ENCODE measurements at regions not wholly inside any gene's neighbourhood (a gene's known extent, or its start where the extent isn't known, plus 50 kb on each side); places are given as distances from the start of the nearest gene placed in this dataset.

GRCh38 chr5:4845221-4845620 lies 294.9 kb upstream of the ADAMTS16 start:
- no peaks in the 10 kb centered on the region for H3K4me1 ChIP-seq (ENCODE audit: control insufficient read depth, insufficient read depth, low read length)
- H3K4me3 ChIP-seq (ENCODE audit: low read depth, low read length): no peak overlapping the region
- ChIA-PET CTCF (interaction anchor here (0.6 kb wide), 1 partner anchor 562 kb away, joined by 6 read pairs; no protein-coding TSS in a partner anchor), POLR2A (no interaction called here)
- TF ChIP-seq ZNF16 (tag by site-specific recombination; IDR thresholded peaks at IDR 0.05; ENCODE audit: low read depth) (no peak), ZNF140 (tag by site-specific recombination; IDR thresholded peaks at IDR 0.05) (no peak), ZNF701 (tag by site-specific recombination; IDR thresholded peaks at IDR 0.05) (no peak), MZF1 (tag by site-specific recombination; IDR thresholded peaks at IDR 0.05; ENCODE audit: borderline replicate concordance) (no peak), ZNF777 (tag by site-specific recombination; IDR thresholded peaks at IDR 0.05; ENCODE audit: borderline replicate concordance) (no peak), ZNF24 (tag by site-specific recombination; IDR thresholded peaks at IDR 0.05) (no peak), ZBTB21 (tag by site-specific recombination; IDR thresholded peaks at IDR 0.05) (no peak), ZNF202 (tag by site-specific recombination; IDR thresholded peaks at IDR 0.05; ENCODE audit: borderline replicate concordance) (no peak), ZNF132 (tag by site-specific recombination; IDR thresholded peaks at IDR 0.05; ENCODE audit: borderline replicate concordance) (no peak), ZNF449 (tag by site-specific recombination; IDR thresholded peaks at IDR 0.05) (no peak), ZIC2 (tag by site-specific recombination; IDR thresholded peaks at IDR 0.05) (no peak), TSHZ1 (tag by site-specific recombination; IDR thresholded peaks at IDR 0.05; ENCODE audit: borderline replicate concordance) (no peak), ZNF529 (tag by site-specific recombination; IDR thresholded peaks at IDR 0.05; ENCODE audit: insufficient replicate concordance) (no peak), GLI2 (tag by site-specific recombination; IDR thresholded peaks at IDR 0.05; ENCODE audit: borderline replicate concordance, low read depth) (no peak), TRIM28 (IDR thresholded peaks at IDR 0.05; ENCODE audit: borderline replicate concordance, low read length) (no peak), HIC1 (tag by site-specific recombination; IDR thresholded peaks at IDR 0.05) (no peak), ELK4 (IDR thresholded peaks at IDR 0.05; ENCODE audit: borderline replicate concordance, low read depth, low read length) (no peak), ZNF707 (tag by site-specific recombination; IDR thresholded peaks at IDR 0.05) (no peak), ZNF776 (tag by site-specific recombination; IDR thresholded peaks at IDR 0.05; ENCODE audit: borderline replicate concordance) (no peak)
- TF ChIP-seq, protein P1, sequence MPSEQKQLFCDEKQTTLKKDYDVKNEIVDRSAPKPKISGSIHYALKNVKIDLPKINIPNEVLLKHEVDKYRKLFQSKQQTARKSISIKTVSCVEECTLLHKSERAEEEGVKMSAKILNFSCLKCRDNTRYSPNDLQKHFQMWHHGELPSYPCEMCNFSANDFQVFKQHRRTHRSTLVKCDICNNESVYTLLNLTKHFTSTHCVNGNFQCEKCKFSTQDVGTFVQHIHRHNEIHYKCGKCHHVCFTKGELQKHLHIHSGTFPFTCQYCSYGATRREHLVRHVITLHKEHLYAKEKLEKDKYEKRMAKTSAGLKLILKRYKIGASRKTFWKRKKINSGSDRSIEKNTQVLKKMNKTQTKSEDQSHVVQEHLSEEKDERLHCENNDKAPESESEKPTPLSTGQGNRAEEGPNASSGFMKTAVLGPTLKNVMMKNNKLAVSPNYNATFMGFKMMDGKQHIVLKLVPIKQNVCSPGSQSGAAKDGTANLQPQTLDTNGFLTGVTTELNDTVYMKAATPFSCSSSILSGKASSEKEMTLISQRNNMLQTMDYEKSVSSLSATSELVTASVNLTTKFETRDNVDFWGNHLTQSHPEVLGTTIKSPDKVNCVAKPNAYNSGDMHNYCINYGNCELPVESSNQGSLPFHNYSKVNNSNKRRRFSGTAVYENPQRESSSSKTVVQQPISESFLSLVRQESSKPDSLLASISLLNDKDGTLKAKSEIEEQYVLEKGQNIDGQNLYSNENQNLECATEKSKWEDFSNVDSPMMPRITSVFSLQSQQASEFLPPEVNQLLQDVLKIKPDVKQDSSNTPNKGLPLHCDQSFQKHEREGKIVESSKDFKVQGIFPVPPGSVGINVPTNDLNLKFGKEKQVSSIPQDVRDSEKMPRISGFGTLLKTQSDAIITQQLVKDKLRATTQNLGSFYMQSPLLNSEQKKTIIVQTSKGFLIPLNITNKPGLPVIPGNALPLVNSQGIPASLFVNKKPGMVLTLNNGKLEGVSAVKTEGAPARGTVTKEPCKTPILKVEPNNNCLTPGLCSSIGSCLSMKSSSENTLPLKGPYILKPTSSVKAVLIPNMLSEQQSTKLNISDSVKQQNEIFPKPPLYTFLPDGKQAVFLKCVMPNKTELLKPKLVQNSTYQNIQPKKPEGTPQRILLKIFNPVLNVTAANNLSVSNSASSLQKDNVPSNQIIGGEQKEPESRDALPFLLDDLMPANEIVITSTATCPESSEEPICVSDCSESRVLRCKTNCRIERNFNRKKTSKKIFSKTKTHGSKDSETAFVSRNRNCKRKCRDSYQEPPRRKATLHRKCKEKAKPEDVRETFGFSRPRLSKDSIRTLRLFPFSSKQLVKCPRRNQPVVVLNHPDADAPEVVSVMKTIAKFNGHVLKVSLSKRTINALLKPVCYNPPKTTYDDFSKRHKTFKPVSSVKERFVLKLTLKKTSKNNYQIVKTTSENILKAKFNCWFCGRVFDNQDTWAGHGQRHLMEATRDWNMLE (tag by site-specific recombination; conservative IDR thresholded peaks at IDR 0.05; ENCODE audit: low read depth): no peak
- H3K9me3 ChIP-seq (ENCODE audit: control insufficient read depth, insufficient read depth, low read depth, low read length): no peaks in the 10 kb centered on the region; the same call in 1 of the 2 replicates
- H3K27ac ChIP-seq (ENCODE audit: extremely low read depth, low read depth, low read length): no peak overlapping the region
- H3K36me3 ChIP-seq (ENCODE audit: control insufficient read depth in 2 of 2, insufficient read depth in 1 of 2, low read length in 2 of 2): no peaks in the 10 kb centered on the region
